ENCODE measurements at regions not wholly inside any gene's neighbourhood (a gene's known extent, or its start where the extent isn't known, plus 50 kb on each side); places are given as distances from the start of the nearest gene placed in this dataset.

- no peaks in the 10 kb centered on the region for H3K27me3 ChIP-seq
- H3K27ac ChIP-seq: no peak overlapping the region
- no peaks in the 10 kb centered on the region for H3K9me3 ChIP-seq
- no peaks in the 10 kb centered on the region for H3K4me1 ChIP-seq
- H3K36me3 ChIP-seq: no peaks in the 10 kb centered on the region
- TF ChIP-seq CTCF (IDR thresholded peaks at IDR 0.05): no peak
- H3K4me3 ChIP-seq: no peak overlapping the region
- no peak for DNase-seq (ENCODE audit: low spot score)
Measured at GRCh38 chr1:218659911-218660677, 315.0 kb downstream of the TGFB2 start.

GRCh38 chr1:218660678-218661053 lies 315.5 kb downstream of the TGFB2 start:
- Histone ChIP-seq H3K36me3 (no peaks in the 10 kb centered on the region), H3K4me3 (no peak overlapping the region), H3K27me3 (no peaks in the 10 kb centered on the region), H3K9me3 (no peaks in the 10 kb centered on the region), H3K4me1 (no peaks in the 10 kb centered on the region), H3K27ac (no peak overlapping the region)
- no peak for TF ChIP-seq CTCF (IDR thresholded peaks at IDR 0.05)
- no peak for DNase-seq (ENCODE audit: low spot score)

GRCh38 chr1:218661411-218661810 lies 316.3 kb downstream of the TGFB2 start:
- Histone ChIP-seq H3K4me3 (no peak overlapping the region), H3K36me3 (no peaks in the 10 kb centered on the region), H3K9me3 (no peaks in the 10 kb centered on the region), H3K27ac (no peak overlapping the region), H3K27me3 (no peaks in the 10 kb centered on the region), H3K4me1 (no peaks in the 10 kb centered on the region)
- no peak for TF ChIP-seq CTCF (IDR thresholded peaks at IDR 0.05)
- DNase-seq (ENCODE audit: low spot score): no peak

GRCh38 chr1:218664385-218665170 lies 319.4 kb downstream of the TGFB2 start:
- H3K27me3 ChIP-seq: no peaks in the 10 kb centered on the region
- no peak for TF ChIP-seq CTCF (IDR thresholded peaks at IDR 0.05)
- no peak overlapping the region for H3K27ac ChIP-seq
- H3K4me3 ChIP-seq: no peak overlapping the region
- no peaks in the 10 kb centered on the region for H3K36me3 ChIP-seq
- no peaks in the 10 kb centered on the region for H3K4me1 ChIP-seq
- no peaks in the 10 kb centered on the region for H3K9me3 ChIP-seq
- no peak for DNase-seq (ENCODE audit: low spot score)

GRCh38 chr1:218665221-218665620 lies 320.1 kb downstream of the TGFB2 start:
- no peaks in the 10 kb centered on the region for H3K36me3 ChIP-seq
- H3K4me3 ChIP-seq: no peak overlapping the region
- peak overlapping the region in 1 of 2 donors; percentile 14 for H3K27ac ChIP-seq
- no peaks in the 10 kb centered on the region for H3K9me3 ChIP-seq
- no peaks in the 10 kb centered on the region for H3K27me3 ChIP-seq
- peak; percentile 74 for DNase-seq (ENCODE audit: low spot score)
- no peaks in the 10 kb centered on the region for H3K4me1 ChIP-seq
- TF ChIP-seq CTCF (IDR thresholded peaks at IDR 0.05): no peak
